K562 (cell line): ENCODE measurements at regions not wholly inside any gene's neighbourhood (a gene's known extent, or its start where the extent isn't known, plus 50 kb on each side); places are given as distances from the start of the nearest gene placed in this dataset.

Experiments used
- ATF7 ChIP-seq: fragments of 450-650 bp; IDR thresholded peaks from 2 replicates; pipeline ENCODE4 v1.7.1; 2014; ENCODE audit warnings: mild to moderate bottlenecking, moderate library complexity
- CBX8 ChIP-seq: fragments of 200-600 bp; sonication (generic); IDR thresholded peaks from 2 replicates; pipeline ENCODE4 v1.6.1; 2012; ENCODE audit warnings: borderline replicate concordance, mixed run types, low read depth, mild to moderate bottlenecking, moderate library complexity, mixed read lengths, low read length, control low read depth, inconsistent platforms; ENCODE audit not compliant: poor library complexity, severe bottlenecking; ENCODE audit errors: extremely low read depth
- CTCFL ChIP-seq: IDR thresholded peaks from 2 replicates; pipeline ENCODE4 v1.6.1; 2011; ENCODE audit warnings: borderline replicate concordance, low read depth, mild to moderate bottlenecking, moderate library complexity, low read length; ENCODE audit not compliant: insufficient read depth, poor library complexity, severe bottlenecking
- E2F6 ChIP-seq, 2 experiments: IDR thresholded peaks; 2 replicates each; pipeline ENCODE4 v1.6.1; 2011; ENCODE audit warnings: borderline replicate concordance in 1 of 2, control low read depth in 1 of 2, low read depth in 1 of 2, low read length in 1 of 2, mild to moderate bottlenecking in 1 of 2, mixed read lengths in 1 of 2, moderate library complexity in 1 of 2; ENCODE audit not compliant: insufficient read depth in 1 of 2, insufficient read length in 1 of 2, poor library complexity in 1 of 2, severe bottlenecking in 1 of 2; ENCODE audit errors: extremely low read depth in 1 of 2
- ELF4 ChIP-seq: fragments of 450-650 bp; formaldehyde crosslinking; IDR thresholded peaks from 2 replicates; pipeline ENCODE4 v1.4.0; 2022; ENCODE audit warnings: missing genetic modification characterization
- MAZ ChIP-seq, 2 experiments: fragments of 450-650 bp in 1 of 2; sonication (generic) in 1 of 2; formaldehyde crosslinking; IDR thresholded peaks in 1 of 2; conservative IDR thresholded peaks in 1 of 2; 2 replicates each; pipeline versions ENCODE4 v1.4.0 to v1.5.0; 2020; ENCODE audit warnings: mild to moderate bottlenecking in 1 of 2, missing genetic modification reagents in 1 of 2
- MCM3 ChIP-seq: fragments of 450-650 bp; IDR thresholded peaks from 2 replicates; pipeline ENCODE4 v1.6.1; 2016
- MYC ChIP-seq, 2 experiments: fragments of 250-450 bp in 1 of 2; sonication (Bioruptor Pico) in 1 of 2; IDR thresholded peaks; 2 replicates each; pipeline versions ENCODE4 v1.5.1 to v1.6.1; 2012 to 2021; ENCODE audit warnings: low read depth in 2 of 2, borderline replicate concordance in 1 of 2, improper control_type of control experiment in 1 of 2, low read length in 1 of 2, mild to moderate bottlenecking in 1 of 2, moderate library complexity in 1 of 2
- PHB2 ChIP-seq: fragments of 450-650 bp; IDR thresholded peaks from 2 replicates; pipeline ENCODE4 v1.6.1; 2017; ENCODE audit warnings: low read depth
- PPARD ChIP-seq: fragments of 250-450 bp; sonication (Bioruptor Pico); IDR thresholded peaks from 2 replicates; pipeline ENCODE4 v1.8.0; 2022; ENCODE audit warnings: inconsistent platforms, mild to moderate bottlenecking, moderate library complexity
- PTBP1 ChIP-seq: fragments of 200-400 bp; formaldehyde crosslinking; IDR thresholded peaks from 2 replicates; pipeline ENCODE4 v1.6.1; 2017; ENCODE audit warnings: low read depth, low read length
- SRF ChIP-seq, 2 experiments: fragments of 250-450, 450-650 bp in 1 of 2; sonication (Bioruptor Pico) in 1 of 2; sonication (generic) in 1 of 2; formaldehyde crosslinking; IDR thresholded peaks; 2 replicates each; pipeline versions ENCODE4 v1.5.0 to v1.5.1; 2020 to 2022; ENCODE audit warnings: mild to moderate bottlenecking in 1 of 2, missing genetic modification reagents in 1 of 2
- USF2 ChIP-seq: sonication (generic); formaldehyde crosslinking; IDR thresholded peaks from 2 replicates; pipeline ENCODE4 v1.5.0; 2020; ENCODE audit warnings: missing genetic modification reagents
- ZBTB12 ChIP-seq: fragments of 250-450 bp; sonication (Bioruptor Pico); IDR thresholded peaks from 2 replicates; pipeline ENCODE4 v1.4.0; 2020
- ZNF212 ChIP-seq: fragments of 450-650 bp; formaldehyde crosslinking; IDR thresholded peaks from 2 replicates; pipeline ENCODE4 v1.4.0; 2020; ENCODE audit warnings: mild to moderate bottlenecking
- ZNF512 ChIP-seq: IDR thresholded peaks from 2 replicates; pipeline ENCODE4 v1.6.1; 2016; ENCODE audit warnings: missing genetic modification characterization, missing compliant biosample characterization

GRCh38 chr6:37566111-37566949 is 66.6 kb upstream of the CCDC167 start (continued):
- TF ChIP-seq USF2 (CRISPR knock-in tag) (peak; percentile 78), PHB2 (no peak), MAZ (CRISPR knock-in tag; conservative IDR thresholded peaks at IDR 0.05 in 1 of 2, IDR thresholded peaks at IDR 0.05 in 1 of 2) (peak; percentile 59 to 71; a peak in 3 of 4 replicates), ELF4 (CRISPR knock-in tag) (no peak), PTBP1 (no peak), CTCFL (peak; percentile 27), ZNF212 (CRISPR knock-in tag) (no peak), SRF (CRISPR knock-in tag; IDR thresholded peaks at IDR 0.05) (no peak; a peak in 1 of 4 replicates), E2F6 (IDR thresholded peaks at IDR 0.05; ENCODE audit: borderline replicate concordance in 1 of 2, extremely low read depth in 1 of 2, insufficient read depth in 1 of 2, insufficient read length in 1 of 2, low read depth in 1 of 2, low read length in 1 of 2, poor library complexity in 1 of 2, severe bottlenecking in 1 of 2) (no peak), MYC (IDR thresholded peaks at IDR 0.05; ENCODE audit: low read depth, low read length) (0 out of 2 replicates have a peak, but pooled peaks have one; percentile 24), MYC (CRISPR knock-in tag; IDR thresholded peaks at IDR 0.05; ENCODE audit: borderline replicate concordance, low read depth) (no peak), ZBTB12 (CRISPR knock-in tag) (no peak), CBX8 (no peak), MCM3 (no peak), ZNF512 (tag) (peak; percentile 61; the same call in 1 of the 2 replicates), ATF7 (0 out of 2 replicates have a peak, but pooled peaks have one; percentile 30), PPARD (no peak)
